SKM-1 (cell line): ENCODE measurements at regions not wholly inside any gene's neighbourhood (a gene's known extent, or its start where the extent isn't known, plus 50 kb on each side); places are given as distances from the start of the nearest gene placed in this dataset.
"Not testable (repeated sequence)": the region's sequence is repeated elsewhere in the genome, so short reads cannot be mapped to it uniquely, and the experiment has no call there.

Experiments
- DNase-seq: peaks from one replicate; lab custom pipeline; 2025; ENCODE audit not compliant: unreplicated experiment; lab: John Stamatoyannopoulos, UW

DNA sequence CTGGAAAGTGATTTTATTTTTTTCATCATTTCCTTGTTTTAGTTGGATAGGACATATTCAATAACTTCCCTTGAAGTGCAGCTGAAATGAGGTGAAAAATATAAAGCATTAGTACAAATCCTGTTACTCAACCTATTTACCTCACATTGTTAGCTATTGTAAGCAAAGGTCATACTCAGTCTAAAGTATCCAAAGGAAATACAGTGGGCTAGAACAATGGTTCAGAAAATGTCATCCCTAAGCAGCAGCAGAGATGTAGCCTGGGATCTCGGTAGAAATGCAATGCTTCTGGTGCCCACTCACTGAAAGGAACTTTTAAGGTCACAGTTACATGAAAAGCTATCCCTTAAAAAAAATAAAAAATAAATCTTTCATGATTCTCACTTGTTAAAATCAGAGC lies 300.6 kb downstream of the PPP4R3C start:
- DNase-seq: no peak

DNA sequence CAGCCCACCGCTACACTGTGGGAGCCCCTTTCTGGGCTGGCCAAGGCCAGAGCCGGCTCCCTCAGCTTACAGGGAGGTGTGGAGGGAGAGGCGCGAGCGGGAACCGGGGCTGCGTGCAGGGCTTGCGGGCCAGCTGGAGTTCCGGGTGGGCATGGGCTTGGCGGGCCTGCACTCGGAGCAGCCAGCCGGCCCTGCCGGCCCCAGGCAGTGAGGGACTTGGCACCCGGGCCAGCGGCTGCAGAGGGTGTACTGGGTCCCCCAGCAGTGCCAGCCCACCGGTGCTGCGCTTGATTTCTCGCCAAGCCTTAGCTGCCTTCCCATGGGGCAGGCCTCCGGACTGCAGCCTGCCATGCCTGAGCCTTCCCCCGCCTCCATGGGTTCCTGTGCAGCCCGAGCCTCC lies 306.2 kb downstream of the PPP4R3C start:
- DNase-seq: not testable (repeated sequence)

DNA sequence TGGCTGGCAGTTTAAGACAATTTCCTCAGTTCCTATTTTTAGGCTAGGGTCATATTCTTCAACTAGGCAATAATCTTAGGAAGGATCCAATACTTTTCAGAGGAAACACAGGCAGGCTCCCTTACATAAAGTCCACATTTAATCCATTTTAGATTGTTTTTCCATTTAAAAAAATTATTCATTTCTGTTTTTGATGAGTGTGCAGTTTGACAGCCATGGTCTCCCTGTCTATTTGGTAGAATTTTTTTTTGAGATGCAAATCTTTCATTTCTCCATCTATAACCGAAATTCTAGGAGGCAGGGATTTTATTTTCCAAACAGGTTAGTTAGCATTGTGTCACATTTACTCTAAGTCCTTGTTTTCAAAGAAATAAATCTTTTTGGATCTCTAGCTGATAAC lies 326.8 kb downstream of the PPP4R3C start:
- no peak for DNase-seq

DNA sequence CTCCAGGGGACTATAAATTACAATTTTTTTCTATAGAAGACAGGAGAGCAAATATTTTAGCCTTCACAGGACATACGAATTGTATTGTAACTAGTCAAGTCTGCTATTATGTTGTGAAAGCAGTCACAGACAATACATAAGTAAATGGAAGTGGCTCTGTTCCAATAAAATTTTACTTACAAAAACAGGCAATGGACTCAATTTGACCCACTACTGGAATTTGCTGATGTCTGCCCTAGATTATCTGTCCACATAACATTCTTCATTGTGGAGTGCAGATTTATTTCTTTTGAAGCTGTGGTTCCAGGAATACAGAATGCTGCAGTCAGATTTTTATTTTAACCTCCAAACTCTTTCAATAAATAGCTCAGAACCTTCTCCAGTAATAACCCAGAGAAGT lies 330.3 kb downstream of the PPP4R3C start:
- DNase-seq: no peak

DNA sequence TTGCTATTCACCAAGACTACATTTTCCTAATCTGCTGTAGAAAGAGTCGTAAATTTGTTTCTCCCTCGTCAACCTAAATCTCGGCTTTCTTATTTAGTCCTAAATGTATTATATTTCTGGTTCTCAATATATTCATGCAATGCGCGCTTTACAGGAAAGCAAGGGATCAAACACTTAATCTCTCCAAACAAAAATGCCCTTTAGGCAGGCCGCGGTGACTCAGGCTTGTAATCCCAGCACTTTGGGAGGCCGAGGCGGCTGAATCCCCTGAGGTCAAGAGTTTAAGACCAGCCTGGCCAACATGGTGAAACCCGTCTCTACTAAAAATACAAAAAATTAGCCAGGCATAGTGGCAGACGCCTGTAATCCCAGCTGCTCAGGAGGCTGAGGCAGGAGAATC lies 376.0 kb downstream of the PPP4R3C start:
- not testable (repeated sequence) for DNase-seq

DNA sequence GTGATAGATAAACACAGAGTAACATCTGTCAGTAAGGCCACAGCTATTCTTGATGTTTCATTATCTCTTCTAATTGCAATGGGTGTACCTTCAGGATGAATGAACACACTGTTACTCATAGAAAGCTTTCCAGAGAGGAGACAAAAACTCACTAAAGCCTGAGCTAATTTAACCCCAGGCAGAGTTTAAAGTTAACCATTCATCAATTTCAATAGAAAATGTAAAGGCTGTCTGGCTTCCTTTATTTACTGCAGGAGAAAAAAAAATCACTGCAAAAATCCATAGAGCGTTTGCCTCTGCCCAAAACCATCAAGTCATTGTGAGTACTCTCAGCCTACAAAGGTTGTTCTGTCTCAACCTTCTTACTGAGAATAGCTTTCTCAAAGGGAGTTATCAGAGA lies 376.9 kb downstream of the PPP4R3C start:
- DNase-seq: no peak

DNA sequence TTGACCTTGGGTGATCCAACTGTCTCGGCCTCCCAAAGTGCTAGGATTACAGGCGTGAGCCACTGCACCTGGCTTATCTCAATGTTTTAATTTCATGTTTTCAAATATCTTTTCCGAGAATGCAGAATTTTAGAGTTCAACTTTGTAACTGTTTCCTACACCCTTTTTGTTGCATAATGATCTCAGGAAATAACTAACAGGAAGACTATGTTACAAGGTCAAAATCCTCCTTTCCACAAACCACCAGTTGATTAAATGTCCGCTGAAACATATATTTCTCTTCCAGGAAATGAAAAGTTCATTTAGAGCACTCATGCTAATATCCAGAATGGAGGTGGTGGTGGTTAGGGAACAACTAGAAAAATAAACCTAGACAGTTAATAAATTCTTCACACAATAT lies 377.8 kb downstream of the PPP4R3C start:
- no peak for DNase-seq

DNA sequence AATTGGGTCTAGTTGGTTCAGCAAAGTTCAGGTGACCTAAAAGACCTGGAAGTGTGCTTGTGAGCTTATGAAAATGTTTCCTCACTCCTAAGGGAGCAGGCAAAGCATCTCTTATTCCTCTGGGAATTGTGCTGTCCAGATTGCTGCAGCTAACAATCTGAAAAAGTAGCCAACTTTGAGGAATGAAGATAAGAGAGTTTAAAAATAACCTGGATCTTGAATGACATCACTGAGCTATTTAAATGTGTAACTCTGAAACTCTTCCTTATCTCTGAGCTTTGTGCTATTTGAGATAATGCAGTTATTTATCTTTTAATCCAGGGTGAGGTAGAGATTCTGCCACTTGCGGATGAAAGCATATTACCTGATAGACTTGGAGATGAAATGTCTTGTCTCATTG lies 384.8 kb downstream of the PPP4R3C start:
- no peak for DNase-seq

DNA sequence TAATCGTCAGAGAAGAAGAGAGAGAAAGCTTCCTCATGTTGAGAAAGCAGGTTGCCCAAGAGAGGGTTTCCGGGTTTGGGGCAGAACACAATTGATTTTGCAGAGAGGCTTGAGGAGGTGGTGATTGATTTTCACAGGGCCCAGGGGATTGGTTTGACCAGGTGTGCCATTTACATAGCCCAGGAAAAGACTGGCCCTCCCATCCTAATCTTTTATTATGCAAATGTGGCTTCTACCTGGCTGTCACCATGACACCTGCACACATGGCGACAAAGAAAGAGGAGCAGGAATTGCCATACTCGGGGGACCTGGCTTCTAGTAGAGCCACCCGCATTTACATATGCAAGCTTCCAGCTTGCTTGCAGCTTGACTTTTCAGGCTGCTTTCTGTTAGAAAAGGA lies 405.3 kb downstream of the PPP4R3C start:
- DNase-seq: no peak

DNA sequence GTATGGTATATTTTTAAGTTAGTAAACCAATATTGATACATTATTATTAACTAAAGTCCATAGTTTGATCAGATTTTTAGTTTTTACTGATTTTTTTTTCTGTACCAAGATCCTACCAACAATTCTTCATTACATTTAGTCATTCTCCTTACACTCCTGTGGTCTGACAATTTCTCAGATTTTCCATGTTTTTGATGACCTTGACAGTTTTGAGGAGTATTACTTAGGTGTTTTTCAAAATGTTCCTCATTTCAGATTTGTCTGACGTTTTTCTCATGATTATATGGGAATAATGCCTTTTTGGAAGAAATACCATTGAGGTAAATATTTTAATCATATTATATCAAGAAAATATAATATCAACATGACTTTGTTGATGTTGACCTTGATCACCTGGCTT lies 423.8 kb downstream of the PPP4R3C start:
- no peak for DNase-seq

DNA sequence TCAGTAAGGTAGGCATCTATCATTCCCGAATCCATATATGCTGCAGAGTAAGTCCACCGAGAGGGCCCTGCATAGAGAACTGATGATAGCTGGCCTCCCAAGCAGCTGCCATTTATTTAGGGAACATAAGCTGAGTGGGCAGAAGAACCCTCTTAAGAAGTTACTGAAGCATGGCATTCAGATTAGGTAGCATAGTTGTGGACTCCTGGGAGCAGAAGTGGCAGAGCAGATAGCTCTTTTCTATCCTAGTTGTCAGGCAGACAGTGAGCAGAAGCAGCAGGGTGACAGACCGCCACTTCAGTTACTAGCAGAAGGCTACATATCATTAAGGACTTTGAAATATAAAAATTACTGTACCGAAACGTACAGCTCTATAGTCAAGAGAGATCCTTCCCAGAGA lies 454.7 kb downstream of the PPP4R3C start:
- no peak for DNase-seq

DNA sequence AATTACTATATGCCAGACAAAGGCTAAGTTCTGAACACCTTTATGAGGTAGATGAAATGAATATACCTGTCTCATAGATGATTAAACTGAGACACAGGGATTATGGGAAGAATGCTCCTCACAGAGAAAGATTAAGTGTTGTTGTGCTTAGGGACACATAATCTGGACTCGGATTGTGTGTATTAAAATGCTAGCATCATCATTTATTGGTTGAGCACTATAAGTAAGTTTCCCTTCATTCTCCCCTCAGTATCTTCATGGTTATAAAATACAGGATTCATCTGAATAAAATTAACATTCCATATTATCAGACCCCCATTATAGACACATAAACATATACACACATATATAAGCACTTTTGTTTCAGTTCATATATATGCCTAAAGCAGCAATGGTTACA lies 463.5 kb downstream of the PPP4R3C start:
- no peak for DNase-seq

DNA sequence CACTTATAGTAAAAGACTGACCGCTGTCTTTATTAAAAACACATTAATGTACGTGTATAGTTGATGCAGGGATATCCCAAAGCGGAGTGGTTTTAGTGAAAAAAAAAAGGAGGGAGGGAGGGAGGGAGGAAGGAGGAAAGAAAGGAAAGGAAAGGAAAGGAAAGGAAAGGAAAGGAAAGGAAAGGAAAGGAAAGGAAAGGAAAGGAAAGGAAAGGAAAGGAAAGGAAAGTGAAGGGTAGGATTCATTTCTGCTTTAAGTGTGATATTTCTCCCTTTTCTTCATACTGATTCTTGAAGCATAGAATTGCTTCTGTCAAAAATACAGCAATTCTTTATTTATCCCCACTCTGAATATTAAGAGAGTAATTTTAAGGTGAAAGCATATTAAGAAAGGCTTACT lies 504.9 kb downstream of the PPP4R3C start:
- DNase-seq: no peak

DNA sequence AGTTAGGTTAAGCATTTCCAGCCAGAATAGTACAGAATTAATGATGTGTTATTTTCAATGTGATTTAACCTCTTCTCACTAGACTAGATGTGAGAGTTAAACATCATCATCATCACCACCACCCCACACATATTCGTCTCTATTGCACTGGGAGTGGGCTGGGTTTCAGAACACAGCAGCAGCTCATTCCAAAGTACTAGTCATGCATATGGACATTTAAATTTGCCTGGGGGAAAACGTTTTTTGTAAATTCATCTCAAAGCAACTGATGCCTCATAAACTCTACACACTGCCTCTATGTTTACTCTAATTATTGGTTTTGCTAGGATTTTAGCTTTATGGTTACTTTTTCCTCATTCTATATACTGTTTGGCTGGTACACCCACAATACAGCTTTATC lies 509.1 kb downstream of the PPP4R3C start:
- no peak for DNase-seq

DNA sequence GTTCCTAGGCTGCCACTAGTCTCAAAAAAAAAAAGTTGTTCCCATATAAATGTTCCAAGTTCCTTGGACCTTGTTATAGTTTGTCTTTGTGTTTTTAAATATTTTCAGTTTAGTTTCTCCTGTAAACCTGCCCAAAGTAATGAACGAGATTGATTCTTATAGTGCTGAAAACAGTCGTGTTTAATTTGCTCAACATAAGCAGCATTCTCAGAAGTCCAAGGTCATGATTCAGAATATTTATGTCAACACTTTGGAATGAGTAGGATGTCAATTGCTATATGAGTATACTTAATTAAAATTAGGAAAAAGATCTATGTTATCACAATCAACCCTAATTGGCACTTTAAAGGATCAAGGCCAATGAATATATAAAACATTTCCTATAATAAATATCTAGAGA lies 510.9 kb downstream of the PPP4R3C start:
- no peak for DNase-seq

DNA sequence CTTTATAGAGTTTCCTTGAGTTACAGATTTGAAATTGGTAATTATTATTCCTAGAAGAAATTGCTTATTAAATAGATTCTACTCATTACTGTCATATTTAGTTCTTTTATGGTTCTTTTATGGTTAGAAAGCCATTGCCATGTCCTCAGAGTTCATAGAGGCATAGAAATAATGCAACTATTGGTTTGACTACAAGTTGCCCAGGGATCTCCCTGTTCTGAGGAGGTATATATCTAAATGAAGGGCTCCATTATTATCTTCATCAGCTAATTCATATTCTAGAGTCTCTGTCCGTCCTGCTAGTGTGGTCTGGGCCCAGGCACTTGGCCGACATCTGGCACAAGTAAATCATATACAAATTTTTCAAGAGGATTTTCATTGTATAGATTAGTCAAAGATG lies 535.7 kb downstream of the PPP4R3C start:
- DNase-seq: no peak

DNA sequence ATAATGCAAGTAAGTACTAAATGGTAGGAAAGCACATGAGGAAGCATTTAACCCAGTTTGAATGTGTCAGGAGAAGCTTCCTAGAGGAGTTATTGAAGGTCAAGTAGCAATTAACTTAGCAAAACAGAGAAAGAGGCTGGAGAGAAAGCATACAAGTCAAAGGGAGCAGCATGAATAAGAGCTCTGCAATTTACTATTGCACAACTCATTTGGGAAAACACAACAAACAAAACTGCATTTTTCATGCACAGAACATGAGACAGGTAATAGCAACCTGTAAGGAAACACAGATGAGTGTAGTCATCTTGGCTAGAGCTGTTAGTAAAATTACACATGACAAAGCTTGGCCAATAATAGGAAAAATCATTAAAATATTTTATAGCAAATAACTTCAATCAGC lies 538.1 kb downstream of the PPP4R3C start:
- no peak for DNase-seq

DNA sequence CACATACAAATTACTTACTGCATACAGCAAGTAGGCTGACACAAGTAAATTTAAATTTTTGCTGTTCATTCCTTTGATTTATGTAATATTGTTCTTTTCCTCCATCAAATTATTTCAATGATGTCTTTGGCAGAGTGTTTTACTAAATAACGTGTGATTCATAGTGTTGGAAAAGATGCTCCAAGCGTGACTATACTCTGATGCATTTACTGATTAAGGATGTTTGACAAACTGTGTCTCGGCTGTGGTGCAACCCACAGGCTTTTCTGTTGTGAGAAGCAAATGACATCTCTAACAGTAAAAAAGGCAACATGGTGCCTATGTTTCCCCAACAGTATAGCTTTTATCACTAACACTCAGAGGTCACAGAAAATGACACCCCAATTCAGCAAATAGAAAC lies 540.9 kb downstream of the PPP4R3C start:
- no peak for DNase-seq

DNA sequence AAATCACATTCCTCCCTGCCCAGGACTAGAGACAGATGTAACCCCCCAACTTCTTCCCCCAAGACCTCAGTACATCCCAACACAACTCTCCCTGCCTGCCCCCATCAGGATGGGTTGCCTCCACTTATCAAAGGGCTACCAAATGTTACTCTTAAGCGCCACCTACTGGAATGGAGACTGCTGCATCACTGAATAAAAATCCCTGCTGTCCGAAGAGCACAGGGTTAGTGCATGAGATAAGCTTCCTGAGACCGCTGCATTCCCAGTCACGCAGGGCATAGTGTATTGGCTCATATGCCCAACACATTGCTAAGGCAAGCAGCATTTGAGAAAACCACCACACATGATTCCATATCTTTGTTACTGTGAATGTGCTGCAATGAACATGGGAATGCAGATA lies 544.5 kb downstream of the PPP4R3C start:
- peak; percentile 10 for DNase-seq

DNA sequence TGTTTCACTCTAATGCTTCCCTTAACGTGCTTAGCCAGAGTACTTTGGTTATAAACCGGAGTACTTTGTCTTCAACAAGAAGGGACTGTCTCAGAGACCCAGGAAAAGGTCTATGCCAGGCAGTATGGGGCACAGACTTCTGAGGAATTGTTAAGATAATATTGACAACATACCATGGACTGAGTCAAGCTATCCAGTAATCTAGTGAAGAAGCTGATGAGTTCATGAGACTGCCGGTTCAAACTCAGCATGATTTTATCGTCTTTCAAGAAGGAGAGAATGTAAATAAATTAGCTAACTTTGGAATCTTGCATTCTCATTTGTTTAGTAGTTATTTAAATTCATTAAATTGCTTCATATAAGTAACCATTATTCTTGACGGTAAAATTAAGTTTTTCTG lies 546.1 kb downstream of the PPP4R3C start:
- no peak for DNase-seq

DNA sequence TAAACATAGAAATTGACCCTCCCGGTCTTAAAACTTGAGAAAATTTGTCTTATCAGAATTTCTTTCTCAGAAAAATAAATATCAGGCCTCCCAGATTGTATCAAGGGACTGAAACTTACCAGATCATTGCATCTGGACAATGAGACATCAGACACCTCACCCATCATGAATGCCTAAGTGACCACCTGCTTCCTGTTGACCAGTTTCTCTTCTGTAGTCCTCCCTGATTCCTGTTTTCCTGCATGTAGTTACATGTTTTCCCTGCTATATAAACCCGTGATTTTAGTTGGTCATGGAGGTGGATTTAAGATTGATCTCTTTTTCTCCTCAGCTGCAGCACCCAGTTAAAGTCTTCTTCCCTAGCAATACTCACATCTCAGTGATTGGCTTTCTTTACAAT lies 548.1 kb downstream of the PPP4R3C start:
- DNase-seq: no peak

DNA sequence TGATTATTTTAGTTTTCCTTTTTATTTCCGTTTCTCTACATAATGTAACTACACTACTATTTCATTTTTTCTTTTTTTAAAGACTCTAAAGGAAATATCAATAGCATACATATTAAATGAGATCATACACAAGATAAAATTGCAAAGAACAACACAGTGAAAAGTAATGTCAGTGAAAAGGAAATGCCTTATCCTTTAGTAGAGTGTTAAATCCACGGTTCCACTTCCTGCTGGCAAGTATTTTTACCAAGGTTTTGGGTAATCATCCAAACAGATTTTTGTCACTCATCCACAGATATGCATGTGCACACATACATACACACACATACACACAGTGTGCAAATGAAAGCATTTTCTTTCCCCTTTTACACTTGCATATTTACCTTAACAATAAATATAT lies 548.9 kb downstream of the PPP4R3C start:
- DNase-seq: no peak

DNA sequence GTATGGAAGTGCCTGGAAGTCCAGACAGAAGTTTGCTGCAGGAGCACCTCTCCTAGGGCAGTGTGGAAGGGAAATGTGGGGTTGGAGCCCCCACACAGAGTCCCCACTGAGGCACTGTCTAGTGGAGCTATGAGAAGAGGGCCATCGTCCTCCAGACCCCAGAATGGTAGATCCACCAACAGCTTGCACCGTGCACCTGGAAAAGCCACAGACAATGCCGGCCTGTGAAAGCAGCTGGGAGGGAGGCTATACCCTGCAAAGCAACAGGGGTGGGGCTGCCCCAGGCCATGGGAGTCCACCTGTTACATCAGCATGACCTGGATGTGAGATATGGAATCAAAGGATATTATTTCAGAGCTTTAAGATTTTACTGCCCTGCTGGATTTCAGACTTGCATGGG lies 551.4 kb downstream of the PPP4R3C start:
- not testable (repeated sequence) for DNase-seq

DNA sequence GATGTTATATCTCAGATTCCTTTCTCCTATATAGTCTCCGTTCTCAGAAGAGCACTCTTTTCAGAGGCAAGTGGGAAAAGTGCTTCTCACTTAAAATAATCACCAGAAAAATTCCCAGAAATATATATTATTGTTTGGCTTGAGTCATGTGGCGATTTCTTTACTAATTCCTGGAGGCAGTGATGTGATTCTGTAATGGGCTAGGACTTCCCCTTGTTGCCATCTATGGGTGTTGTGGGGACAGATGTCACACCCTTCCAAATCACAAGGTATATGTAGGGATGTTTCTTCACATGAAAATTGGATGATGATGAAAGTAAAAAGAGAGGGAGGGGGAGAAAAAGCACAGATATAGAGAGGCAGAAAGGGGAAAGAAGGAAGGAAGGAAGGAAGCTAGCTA lies 553.4 kb downstream of the PPP4R3C start:
- no peak for DNase-seq
